Esophagus squamous epithelium (tissue), 5 donors: ENCODE measurements at regions not wholly inside any gene's neighbourhood (a gene's known extent, or its start where the extent isn't known, plus 50 kb on each side); places are given as distances from the start of the nearest gene placed in this dataset.

Experiments used
- DNase-seq: peaks from one replicate; lab custom pipeline; 2025; lab: John Stamatoyannopoulos, UW
- H3K27ac ChIP-seq, 4 donors: fragments of 200-600 bp; sonication (generic); one replicate each; pipeline ENCODE4 v1.5.1; 2016 to 2019; ENCODE audit warnings: mild to moderate bottlenecking in 1 of 4
- H3K27me3 ChIP-seq, 4 donors: fragments of 200-600 bp; sonication (generic); 1 replicate in 3 of 4; 2 replicates in 1 of 4; pipeline versions ENCODE4 v1.5.1 to v1.6.0; 2017 to 2021; ENCODE audit warnings: antibody characterized with exemption in 1 of 4
- H3K36me3 ChIP-seq, 3 donors: fragments of 200-600 bp; sonication (generic); one replicate each; pipeline ENCODE4 v1.5.1; 2016 to 2019
- H3K4me1 ChIP-seq, 3 donors: fragments of 200-600 bp; sonication (generic); one replicate each; pipeline ENCODE4 v1.5.1; 2017 to 2019
- H3K4me3 ChIP-seq, 4 donors: fragments of 200-600 bp; sonication (generic); 1 replicate in 3 of 4; 2 replicates in 1 of 4; pipeline ENCODE4 v1.5.1; 2016 to 2019; ENCODE audit warnings: mild to moderate bottlenecking in 2 of 4, moderate library complexity in 1 of 4
- H3K9me3 ChIP-seq, 3 donors: fragments of 200-600 bp; sonication (generic); one replicate each; pipeline ENCODE4 v1.5.1; 2016 to 2019
- CTCF ChIP-seq, 6 experiments: fragments of 450-650 bp in 4 of 6; fragments of 200-600 bp in 2 of 6; sonication (generic) in 2 of 6; IDR thresholded peaks; one replicate each; pipeline ENCODE4 v1.5.1; 2016 to 2019; ENCODE audit warnings: antibody characterized with exemption in 6 of 6, mild to moderate bottlenecking in 4 of 6, moderate library complexity in 4 of 6
- POLR2A ChIP-seq, 4 donors: fragments of 450-650 bp; IDR thresholded peaks; one replicate each; pipeline ENCODE4 v1.6.1; 2017; ENCODE audit warnings: antibody characterized with exemption in 4 of 4, mild to moderate bottlenecking in 4 of 4, moderate library complexity in 3 of 4
- WGBS, 2 donors: methylation state at CpG; one replicate each; pipeline ENCODE4 v1.1.5; 2018; 5-methylcytosine and 5-hydroxymethylcytosine counted together
- intact Hi-C: fragments of 100-400 bp; cut with DNase I; formaldehyde crosslinking; loops from one replicate; pipeline ENCODE4 v1.15.0; 2022
- donor health status: DM: yes; HTN: yes; CAD: no.

- Histone ChIP-seq H3K9me3 (no peaks in the 10 kb centered on the region), H3K36me3 (no peaks in the 10 kb centered on the region), H3K27ac (no peak overlapping the region), H3K4me3 (no peak overlapping the region), H3K4me1 (peaks cover 0 to 6% (median 3%) of the 10 kb centered on the region in 3 donors), H3K27me3 (no peaks in the 10 kb centered on the region)
- DNase-seq = no peak
- WGBS, 2 donors = 67 to 77% methylated on average over 4 to 5 of the region's 5 CpGs
- TF ChIP-seq CTCF (IDR thresholded peaks at IDR 0.05) (no peak), POLR2A (IDR thresholded peaks at IDR 0.05) (no peak)
- intact Hi-C loops = no loop called here
These were observed 487.6 kb downstream of the COG6 start for GRCh38 chr13:40143106-40143505.

GRCh38 chr13:40143559-40143958 is 488.1 kb downstream of the COG6 start:
- Histone ChIP-seq H3K27me3 (no peaks in the 10 kb centered on the region), H3K36me3 (no peaks in the 10 kb centered on the region), H3K9me3 (no peaks in the 10 kb centered on the region), H3K4me1 (peaks cover 0 to 7% (median 3%) of the 10 kb centered on the region in 3 donors), H3K4me3 (no peak overlapping the region), H3K27ac (no peak overlapping the region)
- intact Hi-C loops = no loop called here
- 90 to 97% methylated on average over 6 of the region's 6 CpGs for WGBS, 2 donors
- TF ChIP-seq CTCF (IDR thresholded peaks at IDR 0.05) (no peak), POLR2A (IDR thresholded peaks at IDR 0.05) (no peak)
- DNase-seq = no peak

- peaks cover 8 to 23% (median 15%) of the 10 kb centered on the region in 3 donors for H3K4me1 ChIP-seq
- no peaks in the 10 kb centered on the region for H3K27me3 ChIP-seq
- no peak overlapping the region for H3K4me3 ChIP-seq
- no peaks in the 10 kb centered on the region for H3K9me3 ChIP-seq
- no peak for DNase-seq
- intact Hi-C loops = no loop called here
- no peaks in the 10 kb centered on the region for H3K36me3 ChIP-seq
- WGBS, 2 donors = 87 to 93% methylated on average over 7 of the region's 7 CpGs
- H3K27ac ChIP-seq = no peak overlapping the region
- no peak for TF ChIP-seq CTCF (IDR thresholded peaks at IDR 0.05)
- no peak for TF ChIP-seq POLR2A (IDR thresholded peaks at IDR 0.05)
These were observed 489.7 kb downstream of the COG6 start for GRCh38 chr13:40145139-40145538.

- peaks cover 8 to 28% (median 17%) of the 10 kb centered on the region in 3 donors for H3K4me1 ChIP-seq
- intact Hi-C loops = no loop called here
- H3K27me3 ChIP-seq = no peaks in the 10 kb centered on the region
- TF ChIP-seq POLR2A (IDR thresholded peaks at IDR 0.05) (no peak), CTCF (IDR thresholded peaks at IDR 0.05) (no peak)
- no peak overlapping the region for H3K27ac ChIP-seq
- no peaks in the 10 kb centered on the region for H3K9me3 ChIP-seq
- WGBS, 2 donors = 75 to 81% methylated on average over 2 to 5 of the region's 5 CpGs
- H3K36me3 ChIP-seq = no peaks in the 10 kb centered on the region
- no peak overlapping the region for H3K4me3 ChIP-seq
- DNase-seq = no peak
These were observed 490.6 kb downstream of the COG6 start for GRCh38 chr13:40146063-40146462.

GRCh38 chr13:40146611-40147117 is 491.2 kb downstream of the COG6 start:
- WGBS, 2 donors = 57 to 72% methylated on average over 7 to 11 of the region's 11 CpGs
- DNase-seq = no peak
- Histone ChIP-seq H3K27me3 (no peaks in the 10 kb centered on the region), H3K36me3 (no peaks in the 10 kb centered on the region), H3K9me3 (no peaks in the 10 kb centered on the region), H3K4me3 (no peak overlapping the region), H3K4me1 (peaks cover 8 to 28% (median 17%) of the 10 kb centered on the region in 3 donors), H3K27ac (no peak overlapping the region)
- intact Hi-C loops = no loop called here
- TF ChIP-seq CTCF (IDR thresholded peaks at IDR 0.05) (no peak), POLR2A (IDR thresholded peaks at IDR 0.05) (no peak)
